H1 (cell line): ENCODE measurements at regions not wholly inside any gene's neighbourhood (a gene's known extent, or its start where the extent isn't known, plus 50 kb on each side); places are given as distances from the start of the nearest gene placed in this dataset.

Experiments used
- CHD2 ChIP-seq: IDR thresholded peaks from 2 replicates; pipeline ENCODE4 v1.6.1; 2012; ENCODE audit warnings: low read length, improper control_type of control experiment
- POLR2A ChIP-seq, 2 experiments: IDR thresholded peaks; 1 replicate in 1 of 2; 2 replicates in 1 of 2; pipeline ENCODE4 v1.6.1; 2011; ENCODE audit warnings: low read depth in 2 of 2, low read length in 2 of 2, mild to moderate bottlenecking in 2 of 2; ENCODE audit errors: control extremely low read depth in 1 of 2

DNA sequence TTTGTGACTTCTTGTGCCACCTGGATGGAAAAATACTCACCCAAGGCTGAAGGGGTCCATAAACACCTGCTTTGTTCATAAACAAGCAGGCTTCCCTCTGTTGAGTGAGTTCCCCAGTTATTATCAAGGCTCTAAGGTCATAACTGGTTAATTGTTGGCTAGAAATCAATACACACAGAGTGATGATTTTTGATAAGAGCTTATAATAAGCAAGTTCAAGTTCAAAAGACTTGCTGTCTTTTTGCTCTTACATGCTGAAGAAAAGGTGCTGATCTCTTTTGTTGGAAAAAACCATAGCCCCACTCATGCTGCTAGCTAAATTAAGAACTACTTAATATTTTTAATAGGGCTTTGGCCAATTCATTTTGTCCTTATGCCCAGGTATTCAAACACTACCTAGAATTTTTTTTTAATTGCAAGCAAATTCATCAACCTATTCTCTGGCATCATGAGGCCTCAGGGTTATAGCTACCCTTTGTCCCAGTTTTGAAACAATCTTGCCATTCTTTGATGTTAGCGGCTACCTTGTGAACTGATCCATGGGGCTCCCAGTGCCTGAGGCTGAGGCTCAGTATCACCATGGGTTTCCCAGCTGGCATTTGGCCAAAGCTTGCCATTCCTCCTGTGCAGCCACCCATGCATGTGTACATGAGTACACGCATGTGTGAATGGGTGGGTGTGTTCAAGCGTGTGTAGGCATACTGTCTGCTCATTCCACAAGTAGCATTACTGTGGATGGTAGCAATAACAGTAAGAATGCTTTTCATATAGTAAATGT lies 127.6 kb upstream of the LPP start (continued):
- no peak for TF ChIP-seq POLR2A (IDR thresholded peaks at IDR 0.05; ENCODE audit: control extremely low read depth in 1 of 2, low read depth in 2 of 2, low read length in 2 of 2)
- no peak for TF ChIP-seq CHD2
